Gastrocnemius medialis (tissue), 4 donors: ENCODE measurements at regions not wholly inside any gene's neighbourhood (a gene's known extent, or its start where the extent isn't known, plus 50 kb on each side); places are given as distances from the start of the nearest gene placed in this dataset.

Source experiments
- ATAC-seq, 2 donors: fragments of 150-250 bp; one replicate each; pipeline ENCODE4 v1.9.1; 2016
- DNase-seq, 2 donors: peaks; one replicate each; pipeline ENCODE4 v3.0.0-alpha.2; 2019
- H3K27ac ChIP-seq, 4 donors: fragments of 200-600 bp; sonication (generic); 1 replicate in 1 of 4; 2 replicates in 3 of 4; pipeline ENCODE4 v1.5.1; 2016 to 2018; ENCODE audit warnings: mild to moderate bottlenecking in 2 of 4, moderate library complexity in 1 of 4
- H3K27me3 ChIP-seq, 3 donors: fragments of 200-600 bp; sonication (generic) in 2 of 3; 1 replicate in 1 of 3; 2 replicates in 2 of 3; pipeline versions ENCODE4 v1.5.1 to v1.6.0; 2016 to 2019; ENCODE audit warnings: mild to moderate bottlenecking in 1 of 3, moderate library complexity in 1 of 3
- H3K36me3 ChIP-seq, 2 donors: fragments of 200-600 bp; sonication (generic) in 1 of 2; one replicate each; pipeline ENCODE4 v1.5.1; 2017 to 2018
- H3K4me1 ChIP-seq, 2 donors: fragments of 200-600 bp; sonication (generic) in 1 of 2; one replicate each; pipeline ENCODE4 v1.5.1; 2016 to 2017; ENCODE audit warnings: mild to moderate bottlenecking in 2 of 2
- H3K4me3 ChIP-seq, 4 donors: fragments of 200-600 bp; sonication (generic) in 3 of 4; 1 replicate in 1 of 4; 2 replicates in 3 of 4; pipeline ENCODE4 v1.5.1; 2016 to 2019; ENCODE audit warnings: mild to moderate bottlenecking in 2 of 4
- H3K9me3 ChIP-seq, 3 donors: fragments of 200-600 bp; sonication (generic) in 2 of 3; 1 replicate in 1 of 3; 2 replicates in 2 of 3; pipeline ENCODE4 v1.5.1; 2016 to 2019
- POLR2A ChIP-seq, 2 donors: fragments of 450-650 bp; IDR thresholded peaks; one replicate each; pipeline ENCODE4 v1.6.1; 2017; ENCODE audit warnings: antibody characterized with exemption in 2 of 2, mild to moderate bottlenecking in 2 of 2, moderate library complexity in 2 of 2
- in situ Hi-C, 4 donors: fragments of 200-750 bp; cut with MboI; loops; one replicate each; pipeline versions ENCODE4 v1.15.0 to v1.8.0; 2017; ENCODE audit warnings: low sequenced_read_pairs in 4 of 4
- intact Hi-C: fragments of 100-400 bp; cut with DNase I; formaldehyde crosslinking; loops from one replicate; pipeline ENCODE4 v1.15.1; 2023; ENCODE audit warnings: low total_unique reads
- TF ChIP-seq, protein P1 (sequence below), 5 experiments: fragments of 450-650 bp in 3 of 5; fragments of 200-600 bp in 2 of 5; sonication (generic) in 2 of 5; IDR thresholded peaks in 4 of 5; conservative IDR thresholded peaks in 1 of 5; 1 replicate in 4 of 5; 2 replicates in 1 of 5; pipeline ENCODE4 v1.5.1; 2016 to 2019; ENCODE audit warnings: antibody characterized with exemption in 5 of 5, mild to moderate bottlenecking in 3 of 5, moderate library complexity in 3 of 5

DNA sequence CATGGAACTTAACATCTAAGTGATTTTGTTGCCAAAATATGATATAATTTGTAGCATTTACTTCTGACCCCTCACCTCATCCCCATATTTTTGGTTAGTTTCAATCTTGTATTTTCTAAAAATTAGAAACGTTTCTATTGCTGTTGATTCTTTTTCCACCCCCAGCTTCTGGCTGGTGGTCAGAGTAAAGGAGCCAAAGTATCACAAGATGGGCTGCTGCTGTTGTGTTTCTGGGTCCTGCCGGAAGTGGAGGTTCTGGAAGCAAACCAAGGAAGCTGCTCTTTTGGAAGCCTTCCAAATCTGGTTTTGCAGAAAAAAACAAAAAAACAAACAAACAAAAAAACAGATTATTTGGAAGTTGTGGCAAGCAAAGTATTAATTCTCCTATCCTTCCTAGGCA lies 221.1 kb upstream of the P2RY1 start:
- in situ Hi-C loops (no loop called here), intact Hi-C loops (no loop called here)
- DNase-seq, result no peak
- no peaks in the 10 kb centered on the region for H3K27me3 ChIP-seq
- no peak overlapping the region for H3K27ac ChIP-seq
- H3K36me3 ChIP-seq, result no peaks in the 10 kb centered on the region
- no peaks in the 10 kb centered on the region for H3K4me1 ChIP-seq
- TF ChIP-seq POLR2A (IDR thresholded peaks at IDR 0.05), result no peak
- TF ChIP-seq, protein P1, sequence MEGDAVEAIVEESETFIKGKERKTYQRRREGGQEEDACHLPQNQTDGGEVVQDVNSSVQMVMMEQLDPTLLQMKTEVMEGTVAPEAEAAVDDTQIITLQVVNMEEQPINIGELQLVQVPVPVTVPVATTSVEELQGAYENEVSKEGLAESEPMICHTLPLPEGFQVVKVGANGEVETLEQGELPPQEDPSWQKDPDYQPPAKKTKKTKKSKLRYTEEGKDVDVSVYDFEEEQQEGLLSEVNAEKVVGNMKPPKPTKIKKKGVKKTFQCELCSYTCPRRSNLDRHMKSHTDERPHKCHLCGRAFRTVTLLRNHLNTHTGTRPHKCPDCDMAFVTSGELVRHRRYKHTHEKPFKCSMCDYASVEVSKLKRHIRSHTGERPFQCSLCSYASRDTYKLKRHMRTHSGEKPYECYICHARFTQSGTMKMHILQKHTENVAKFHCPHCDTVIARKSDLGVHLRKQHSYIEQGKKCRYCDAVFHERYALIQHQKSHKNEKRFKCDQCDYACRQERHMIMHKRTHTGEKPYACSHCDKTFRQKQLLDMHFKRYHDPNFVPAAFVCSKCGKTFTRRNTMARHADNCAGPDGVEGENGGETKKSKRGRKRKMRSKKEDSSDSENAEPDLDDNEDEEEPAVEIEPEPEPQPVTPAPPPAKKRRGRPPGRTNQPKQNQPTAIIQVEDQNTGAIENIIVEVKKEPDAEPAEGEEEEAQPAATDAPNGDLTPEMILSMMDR (IDR thresholded peaks at IDR 0.05 in 4 of 5, conservative IDR thresholded peaks at IDR 0.05 in 1 of 5), result no peak
- no peaks in the 10 kb centered on the region for H3K9me3 ChIP-seq
- no peak overlapping the region for H3K4me3 ChIP-seq
- ATAC-seq, result no peak

DNA sequence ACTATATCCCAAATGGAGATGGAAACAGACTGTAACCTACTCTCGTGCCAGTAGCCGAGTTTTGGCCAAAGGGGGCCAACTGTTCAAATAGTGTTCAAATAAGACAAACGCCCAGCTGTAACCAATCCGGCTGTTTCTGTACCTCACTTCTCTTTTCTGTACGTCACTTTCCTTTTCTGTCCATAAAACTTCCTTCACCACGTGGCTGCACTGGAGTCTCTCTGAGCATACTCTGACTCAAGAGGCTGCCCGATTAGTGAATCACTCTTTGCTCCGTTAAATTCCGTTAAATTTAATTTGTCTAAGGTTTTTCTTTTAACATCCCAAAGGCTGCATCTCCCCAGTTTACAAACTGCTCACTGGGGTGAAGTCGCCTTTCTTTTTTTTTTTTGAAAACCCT lies 219.2 kb upstream of the P2RY1 start:
- no peaks in the 10 kb centered on the region for H3K9me3 ChIP-seq
- H3K36me3 ChIP-seq, result no peaks in the 10 kb centered on the region
- no peaks in the 10 kb centered on the region for H3K27me3 ChIP-seq
- H3K4me1 ChIP-seq, result peaks cover 0 to 7% of the 10 kb centered on the region in 2 donors
- in situ Hi-C loops, result no loop called here
- ATAC-seq (no peak), DNase-seq (no peak)
- no peak overlapping the region for H3K27ac ChIP-seq
- intact Hi-C loops, result no loop called here
- no peak overlapping the region for H3K4me3 ChIP-seq
- no peak for TF ChIP-seq POLR2A (IDR thresholded peaks at IDR 0.05)
- TF ChIP-seq, protein P1 (IDR thresholded peaks at IDR 0.05 in 4 of 5, conservative IDR thresholded peaks at IDR 0.05 in 1 of 5), result no peak

DNA sequence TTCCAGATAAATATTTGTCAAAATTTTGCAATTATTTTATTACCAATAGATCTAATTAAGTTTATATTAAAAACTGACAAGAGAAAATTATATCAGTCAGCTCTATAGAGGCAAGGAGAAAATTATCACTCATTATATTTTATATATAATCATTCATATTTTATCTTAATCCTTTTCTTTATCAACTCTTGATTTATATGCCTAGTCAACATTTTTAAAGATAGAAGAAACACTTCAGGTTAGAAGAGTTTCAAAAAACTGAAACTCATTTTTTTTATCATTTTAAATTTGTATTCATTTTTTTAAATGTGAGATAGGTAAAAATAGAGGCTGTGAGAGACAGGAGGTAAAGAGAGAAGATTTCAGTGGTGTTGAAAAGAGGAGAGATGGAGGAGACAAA lies 217.3 kb upstream of the P2RY1 start:
- no peaks in the 10 kb centered on the region for H3K36me3 ChIP-seq
- H3K4me3 ChIP-seq, result no peak overlapping the region
- no peak overlapping the region for H3K27ac ChIP-seq
- no peaks in the 10 kb centered on the region for H3K27me3 ChIP-seq
- no peak for ATAC-seq
- intact Hi-C loops, result no loop called here
- peaks cover 6 to 16% of the 10 kb centered on the region in 2 donors for H3K4me1 ChIP-seq
- TF ChIP-seq, protein P1 (IDR thresholded peaks at IDR 0.05 in 4 of 5, conservative IDR thresholded peaks at IDR 0.05 in 1 of 5), result no peak
- TF ChIP-seq POLR2A (IDR thresholded peaks at IDR 0.05), result no peak
- in situ Hi-C loops, result no loop called here
- no peak for DNase-seq
- no peaks in the 10 kb centered on the region for H3K9me3 ChIP-seq

DNA sequence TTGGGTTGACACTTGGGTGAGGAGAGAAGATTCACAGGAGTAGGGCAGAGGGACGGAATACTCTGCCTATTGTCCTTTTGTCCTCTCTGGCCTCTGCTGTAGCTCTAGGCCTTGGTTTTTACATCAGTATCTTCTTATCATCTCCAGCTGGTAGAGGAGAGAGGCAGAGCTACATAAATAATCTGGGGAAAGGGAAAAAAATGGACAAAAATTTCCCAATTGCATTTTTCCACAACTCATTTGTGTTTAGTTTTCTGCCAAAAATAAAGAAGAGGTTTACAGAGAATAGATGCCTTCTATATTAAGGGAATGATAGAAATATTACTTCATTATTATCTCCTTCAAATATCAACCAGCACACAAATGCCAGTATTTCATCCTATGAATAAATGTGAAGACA lies 216.4 kb upstream of the P2RY1 start:
- in situ Hi-C loops, result no loop called here

DNA sequence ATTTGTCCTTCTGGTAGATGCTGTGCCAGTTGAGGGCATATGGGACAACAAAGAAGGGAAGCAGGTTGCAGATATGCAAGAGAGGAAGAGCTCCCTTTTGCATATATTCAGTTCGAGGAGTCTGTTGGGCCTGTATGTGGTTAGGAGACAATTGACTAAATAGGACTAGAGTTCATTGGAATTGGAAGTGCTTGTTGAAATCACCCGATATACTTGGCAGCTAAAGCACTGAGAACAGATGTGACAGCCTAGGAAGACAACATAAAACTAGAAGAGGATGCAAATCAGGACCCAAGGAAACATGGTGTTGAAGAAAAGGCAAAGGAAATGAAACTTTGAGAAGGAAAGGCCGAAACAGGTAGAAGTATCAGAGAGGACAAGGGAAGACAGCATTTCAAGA lies 215.2 kb upstream of the P2RY1 start:
- no peak for DNase-seq
- intact Hi-C loops, result no loop called here
- H3K27ac ChIP-seq, result no peak overlapping the region

More for the DNA sequence above, 216.4 kb upstream of the P2RY1 start:
- Histone ChIP-seq H3K27me3 (no peaks in the 10 kb centered on the region), H3K27ac (no peak overlapping the region), H3K9me3 (no peaks in the 10 kb centered on the region), H3K4me1 (peaks cover 9 to 18% of the 10 kb centered on the region in 2 donors), H3K4me3 (no peak overlapping the region), H3K36me3 (no peaks in the 10 kb centered on the region)
- no peak for ATAC-seq
- intact Hi-C loops, result no loop called here
- DNase-seq, result no peak
- TF ChIP-seq POLR2A (IDR thresholded peaks at IDR 0.05), result no peak
- TF ChIP-seq, protein P1 (IDR thresholded peaks at IDR 0.05 in 4 of 5, conservative IDR thresholded peaks at IDR 0.05 in 1 of 5), result no peak

More for the DNA sequence above, 215.2 kb upstream of the P2RY1 start:
- H3K4me3 ChIP-seq, result no peak overlapping the region
- in situ Hi-C loops, result no loop called here
- no peaks in the 10 kb centered on the region for H3K27me3 ChIP-seq
- H3K36me3 ChIP-seq, result no peaks in the 10 kb centered on the region
- H3K4me1 ChIP-seq, result peaks cover 9 to 18% of the 10 kb centered on the region in 2 donors
- H3K9me3 ChIP-seq, result no peaks in the 10 kb centered on the region
- no peak for ATAC-seq
- TF ChIP-seq, protein P1 (IDR thresholded peaks at IDR 0.05 in 4 of 5, conservative IDR thresholded peaks at IDR 0.05 in 1 of 5), result no peak
- TF ChIP-seq POLR2A (IDR thresholded peaks at IDR 0.05), result no peak
